Stimulated activated naive CD8-positive, alpha-beta T cell treated with anti-CD3 and anti-CD28 coated beads, Interleukin-15, amount 100 ng/mL, for 72 hours (primary cell): ENCODE measurements at regions not wholly inside any gene's neighbourhood (a gene's known extent, or its start where the extent isn't known, plus 50 kb on each side); places are given as distances from the start of the nearest gene placed in this dataset.

ENCODE experiments used
- ATAC-seq: fragments of 150-1000 bp; cut with Tn5 transposase; 2 replicates; pipeline ENCODE4 v1.10.0; 2021; ENCODE audit warnings: mild to moderate bottlenecking, moderate library complexity
- DNase-seq, 2 donors: peaks; one replicate each; pipeline ENCODE4 v3.0.0; 2021 to 2022
- H3K27ac Mint-ChIP-seq, 2 donors: one replicate each; pipeline ENCODE4 v1.8.0; 2022; ENCODE audit warnings: mild to moderate bottlenecking in 2 of 2, mixed read lengths in 2 of 2, moderate library complexity in 2 of 2
- H3K27me3 Mint-ChIP-seq: one replicate; pipeline ENCODE4 v1.8.0; 2022; ENCODE audit warnings: mixed read lengths
- H3K4me1 Mint-ChIP-seq: one replicate; pipeline ENCODE4 v1.8.0; 2022; ENCODE audit warnings: mild to moderate bottlenecking, mixed read lengths
- H3K4me3 Mint-ChIP-seq, 2 donors: one replicate each; pipeline ENCODE4 v1.8.0; 2022; ENCODE audit warnings: mild to moderate bottlenecking in 2 of 2, mixed read lengths in 2 of 2, moderate library complexity in 1 of 2
- H3K9me3 Mint-ChIP-seq, 2 donors: one replicate each; pipeline ENCODE4 v1.8.0; 2022; ENCODE audit warnings: mixed read lengths in 2 of 2

- Mint-ChIP-seq H3K27me3 (no peaks in the 10 kb centered on the region), H3K4me3 (no peak overlapping the region), H3K4me1 (no peaks in the 10 kb centered on the region), H3K27ac (no peak overlapping the region), H3K9me3 (no peaks in the 10 kb centered on the region)
- no peak for ATAC-seq
- DNase-seq, result no peak
These were observed 95.8 kb downstream of the BDNF start for GRCh38 chr11:27604416-27604815.

DNA sequence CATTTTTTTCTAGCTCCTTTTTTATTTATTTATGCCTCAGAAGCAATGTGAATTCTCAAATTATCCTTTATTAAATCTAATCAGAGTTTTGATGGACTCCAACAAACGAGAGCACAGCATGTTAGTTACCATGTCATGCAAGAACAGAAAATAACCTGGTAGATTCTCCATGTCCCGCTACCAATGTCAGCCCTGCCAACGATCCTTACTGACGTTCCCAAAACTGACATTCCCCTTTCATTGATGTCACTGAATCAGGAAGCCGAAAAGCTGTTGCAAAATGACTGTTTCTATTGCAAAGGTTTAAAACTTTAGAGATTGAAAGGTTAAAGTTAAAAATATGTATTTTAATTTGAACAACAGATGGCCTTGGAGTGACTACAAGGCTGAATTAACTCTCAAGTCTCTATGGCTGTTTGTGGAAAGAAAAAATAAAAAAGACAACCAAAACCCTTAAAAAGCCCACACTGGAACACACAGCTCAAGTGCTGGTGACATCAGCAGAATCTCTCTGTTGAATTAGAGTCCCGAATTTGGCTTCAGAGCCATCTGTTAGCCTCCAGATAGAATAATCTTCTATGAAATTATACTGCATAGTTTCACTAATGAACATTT, 96.8 kb downstream of the BDNF start:
- Mint-ChIP-seq H3K27me3 (no peaks in the 10 kb centered on the region), H3K4me3 (no peak overlapping the region), H3K27ac (no peak overlapping the region), H3K4me1 (no peaks in the 10 kb centered on the region), H3K9me3 (no peaks in the 10 kb centered on the region)
- ATAC-seq, result no peak
- DNase-seq, result no peak

DNA sequence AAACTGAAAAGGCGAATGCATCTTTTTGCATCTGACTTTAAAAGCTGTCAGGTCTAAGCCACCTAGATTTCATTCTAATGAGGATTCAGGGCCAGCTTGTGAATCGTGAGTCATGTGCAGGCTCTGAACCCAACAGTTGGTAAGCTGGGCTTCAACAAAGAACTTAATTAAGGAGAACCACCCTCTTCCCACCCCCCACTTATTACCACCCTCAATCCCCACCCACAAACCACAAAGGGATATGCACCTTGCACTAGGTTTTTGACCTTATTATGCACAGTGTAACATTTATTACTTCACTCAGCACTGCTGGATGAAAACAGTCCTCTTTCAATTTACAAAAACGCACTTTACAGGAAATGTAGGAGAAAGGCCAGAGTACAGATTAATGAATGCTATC, 94.1 kb upstream of the LIN7C start:
- Mint-ChIP-seq H3K9me3 (no peaks in the 10 kb centered on the region), H3K4me3 (no peak overlapping the region), H3K4me1 (no peaks in the 10 kb centered on the region), H3K27ac (no peak overlapping the region), H3K27me3 (no peaks in the 10 kb centered on the region)
- DNase-seq (no peak), ATAC-seq (no peak)

DNA sequence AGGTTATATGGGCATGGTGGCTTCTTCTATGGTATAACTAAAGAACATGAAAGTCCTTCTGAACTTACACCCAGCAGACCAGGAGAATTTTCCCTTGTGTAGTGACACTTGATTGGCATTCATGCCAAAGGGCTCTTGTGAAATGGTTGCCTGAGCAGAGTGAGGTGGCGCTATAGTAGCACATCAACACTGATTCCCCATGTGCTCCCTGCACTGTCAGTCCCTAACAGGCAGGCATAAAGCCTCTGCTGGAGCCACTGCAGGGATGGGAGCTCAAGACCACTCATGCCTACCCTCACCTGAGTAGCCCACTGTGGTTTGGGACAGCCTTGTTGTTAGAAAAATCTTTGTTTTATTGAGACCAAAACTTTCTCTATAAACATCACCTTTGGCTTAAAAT, 92.6 kb upstream of the LIN7C start:
- no peaks in the 10 kb centered on the region for H3K4me1 Mint-ChIP-seq

GRCh38 chr11:27596802-27597201, 90.2 kb upstream of the LIN7C start:
- ATAC-seq (no peak), DNase-seq (no peak)
- no peak overlapping the region for H3K4me3 Mint-ChIP-seq
- no peaks in the 10 kb centered on the region for H3K4me1 Mint-ChIP-seq
- H3K27me3 Mint-ChIP-seq, result no peaks in the 10 kb centered on the region
- H3K9me3 Mint-ChIP-seq, result peaks cover 0 to 5% of the 10 kb centered on the region in 2 donors
- H3K27ac Mint-ChIP-seq, result no peak overlapping the region

More for the DNA sequence above, 92.6 kb upstream of the LIN7C start:
- Mint-ChIP-seq H3K27me3 (no peaks in the 10 kb centered on the region), H3K9me3 (no peaks in the 10 kb centered on the region), H3K27ac (no peak overlapping the region), H3K4me3 (no peak overlapping the region)
- ATAC-seq (no peak), DNase-seq (no peak)

DNA sequence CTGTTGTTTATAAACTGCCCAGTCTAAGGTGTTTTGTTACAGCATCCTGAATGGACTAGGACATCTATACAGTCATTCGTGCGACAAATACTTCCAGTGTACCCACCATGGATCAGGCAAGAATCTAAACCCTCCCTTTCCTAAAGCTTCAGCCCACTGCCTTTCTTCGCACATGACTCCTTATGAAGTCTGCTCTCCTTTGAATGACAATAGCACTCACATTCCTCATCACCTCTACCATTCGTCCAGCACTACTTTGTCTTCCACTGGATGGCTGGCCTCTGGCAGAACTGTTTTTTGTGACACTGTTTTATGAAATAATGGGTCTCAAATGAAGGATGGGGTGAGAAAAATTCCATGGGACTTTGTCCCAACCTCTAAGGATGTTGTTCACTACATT, 89.8 kb upstream of the LIN7C start:
- Mint-ChIP-seq H3K9me3 (peaks cover 0 to 5% of the 10 kb centered on the region in 2 donors), H3K4me1 (no peaks in the 10 kb centered on the region), H3K27me3 (no peaks in the 10 kb centered on the region)

GRCh38 chr11:27592098-27592780, 85.7 kb upstream of the LIN7C start:
- no peak for DNase-seq
- H3K27me3 Mint-ChIP-seq, result no peaks in the 10 kb centered on the region
- H3K4me1 Mint-ChIP-seq, result no peaks in the 10 kb centered on the region
- H3K9me3 Mint-ChIP-seq, result peaks cover 5% of the 10 kb centered on the region in 2 donors
- no peak overlapping the region for H3K4me3 Mint-ChIP-seq
- no peak overlapping the region for H3K27ac Mint-ChIP-seq
- ATAC-seq, result no peak

More for the DNA sequence above, 89.8 kb upstream of the LIN7C start:
- Mint-ChIP-seq H3K4me3 (no peak overlapping the region), H3K27ac (no peak overlapping the region)
- ATAC-seq (no peak), DNase-seq (no peak)

GRCh38 chr11:27582621-27583020, 76.1 kb upstream of the LIN7C start:
- H3K27ac Mint-ChIP-seq, result no peak overlapping the region
- H3K4me1 Mint-ChIP-seq, result no peaks in the 10 kb centered on the region
- DNase-seq, result no peak
- H3K27me3 Mint-ChIP-seq, result no peaks in the 10 kb centered on the region
- no peak overlapping the region for H3K4me3 Mint-ChIP-seq
- ATAC-seq, result no peak
- no peaks in the 10 kb centered on the region for H3K9me3 Mint-ChIP-seq

- no peak for ATAC-seq
- no peak for DNase-seq
- Mint-ChIP-seq H3K4me3 (no peak overlapping the region), H3K27ac (no peak overlapping the region), H3K4me1 (no peaks in the 10 kb centered on the region), H3K9me3 (peaks cover 0 to 5% of the 10 kb centered on the region in 2 donors), H3K27me3 (no peaks in the 10 kb centered on the region)
These were observed 67.8 kb upstream of the LIN7C start for GRCh38 chr11:27574342-27574741.

DNA sequence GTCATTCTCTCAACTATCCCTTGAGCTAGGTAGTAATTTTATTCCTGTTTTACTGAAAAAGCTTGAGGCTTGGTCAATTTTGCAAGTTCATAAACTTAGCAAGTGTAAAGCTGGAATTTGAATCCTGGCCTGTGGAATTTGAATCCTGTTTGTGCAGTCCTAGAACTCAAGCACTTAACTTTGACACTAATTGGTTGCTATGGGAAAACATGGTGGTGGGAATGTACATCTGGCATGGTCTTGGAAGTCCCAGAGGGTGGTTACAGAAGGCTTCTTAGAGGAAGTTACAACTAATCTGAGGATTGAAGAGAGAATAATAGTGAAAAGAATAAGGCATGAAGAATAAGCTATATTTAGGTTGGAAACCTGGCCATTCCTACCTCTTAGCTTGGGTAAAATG, 66.5 kb upstream of the LIN7C start:
- DNase-seq, result no peak
- no peak overlapping the region for H3K27ac Mint-ChIP-seq
- H3K27me3 Mint-ChIP-seq, result no peaks in the 10 kb centered on the region
- H3K9me3 Mint-ChIP-seq, result peaks cover 0 to 5% of the 10 kb centered on the region in 2 donors
- no peak overlapping the region for H3K4me3 Mint-ChIP-seq
- no peaks in the 10 kb centered on the region for H3K4me1 Mint-ChIP-seq
- no peak for ATAC-seq

DNA sequence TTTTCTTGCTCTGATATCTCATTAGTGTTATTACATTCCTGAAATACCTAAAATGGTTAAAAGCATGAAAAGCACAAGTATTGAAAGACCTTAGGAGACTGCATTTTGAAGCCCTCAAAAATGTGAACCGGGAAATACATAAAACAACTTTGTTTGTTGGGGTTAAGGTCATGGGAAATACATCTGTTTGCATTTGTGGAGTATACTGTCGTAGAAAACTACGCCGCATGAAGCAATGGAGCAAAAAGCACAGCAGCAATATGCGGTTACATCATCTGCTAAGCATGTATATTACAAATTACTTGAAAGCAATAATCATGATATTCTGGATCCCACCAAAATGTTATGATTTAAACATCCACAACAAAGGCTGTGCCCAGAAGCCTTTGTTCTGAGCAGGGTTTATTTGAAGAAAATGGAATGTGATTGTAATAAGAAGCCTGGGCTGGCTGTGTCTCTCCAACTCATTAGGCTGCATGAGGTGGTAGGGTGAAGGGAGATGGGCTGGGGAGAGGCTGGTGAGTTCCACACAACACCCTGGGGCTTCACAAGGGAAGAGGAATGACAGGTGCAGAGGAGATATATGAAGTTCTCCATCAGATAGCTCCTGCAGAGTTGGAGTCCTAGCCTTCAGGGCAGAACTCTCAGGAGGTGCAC, 64.7 kb upstream of the LIN7C start:
- Mint-ChIP-seq H3K27me3 (no peaks in the 10 kb centered on the region), H3K9me3 (peaks cover 0 to 5% of the 10 kb centered on the region in 2 donors), H3K27ac (no peak overlapping the region), H3K4me1 (no peaks in the 10 kb centered on the region), H3K4me3 (no peak overlapping the region)
- no peak for DNase-seq
- no peak for ATAC-seq

- DNase-seq, result no peak
- H3K27me3 Mint-ChIP-seq, result no peaks in the 10 kb centered on the region
These were observed 64.0 kb upstream of the LIN7C start for GRCh38 chr11:27570542-27570941.

DNA sequence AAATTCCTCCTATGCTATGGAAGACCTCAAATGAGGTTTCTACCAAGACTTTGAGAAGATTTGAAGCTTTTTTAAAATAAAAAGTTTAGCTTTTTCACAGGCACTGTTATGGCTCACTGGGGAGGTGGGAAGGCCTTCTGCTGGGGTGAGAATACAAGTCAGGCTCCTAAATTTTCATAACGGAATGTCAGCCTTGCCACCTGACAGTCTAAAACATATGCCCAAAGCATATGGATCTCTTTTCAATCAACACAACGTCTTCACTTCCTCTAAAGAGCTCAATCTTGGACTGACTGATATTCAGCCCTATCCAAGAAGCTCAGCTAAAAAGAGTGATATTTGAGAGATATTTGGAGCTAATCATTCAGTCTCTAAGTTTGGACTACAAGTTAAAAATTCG, 57.1 kb upstream of the LIN7C start:
- Mint-ChIP-seq H3K4me1 (no peaks in the 10 kb centered on the region), H3K27me3 (no peaks in the 10 kb centered on the region), H3K9me3 (no peaks in the 10 kb centered on the region), H3K27ac (peak overlapping the region in 1 of 2 donors; percentile 15), H3K4me3 (no peak overlapping the region)
- ATAC-seq (no peak), DNase-seq (no peak)

More at GRCh38 chr11:27570542-27570941, 64.0 kb upstream of the LIN7C start:
- ATAC-seq, result no peak
- Mint-ChIP-seq H3K9me3 (peaks cover 0 to 5% of the 10 kb centered on the region in 2 donors), H3K4me1 (no peaks in the 10 kb centered on the region), H3K4me3 (no peak overlapping the region), H3K27ac (no peak overlapping the region)

- no peak overlapping the region for H3K27ac Mint-ChIP-seq
- no peaks in the 10 kb centered on the region for H3K9me3 Mint-ChIP-seq
- DNase-seq (no peak), ATAC-seq (no peak)
- no peaks in the 10 kb centered on the region for H3K27me3 Mint-ChIP-seq
- no peak overlapping the region for H3K4me3 Mint-ChIP-seq
- no peaks in the 10 kb centered on the region for H3K4me1 Mint-ChIP-seq
These were observed 56.6 kb upstream of the LIN7C start for GRCh38 chr11:27563201-27563600.

DNA sequence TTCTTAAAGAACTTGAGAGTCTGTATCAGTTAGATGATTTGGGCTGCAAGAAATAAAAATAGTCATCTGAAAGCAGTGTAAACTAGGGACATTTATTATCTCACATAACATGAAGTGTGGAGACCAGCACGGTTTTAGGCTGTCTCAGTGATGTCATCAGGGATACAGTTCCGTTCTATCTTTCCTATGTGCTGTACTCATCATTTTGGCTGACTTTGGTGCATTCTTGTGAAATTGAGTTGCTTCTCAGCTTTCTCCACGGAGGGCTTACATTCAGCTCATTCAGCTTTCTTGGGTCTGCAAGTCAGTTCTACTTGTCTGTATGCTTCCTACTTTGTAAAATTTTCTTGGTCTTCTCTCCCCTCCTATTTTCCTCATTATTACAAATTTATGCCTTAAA, 51.8 kb upstream of the LIN7C start:
- Mint-ChIP-seq H3K27me3 (no peaks in the 10 kb centered on the region), H3K4me3 (no peak overlapping the region), H3K27ac (no peak overlapping the region), H3K9me3 (no peaks in the 10 kb centered on the region), H3K4me1 (no peaks in the 10 kb centered on the region)
- ATAC-seq (no peak), DNase-seq (no peak)

DNA sequence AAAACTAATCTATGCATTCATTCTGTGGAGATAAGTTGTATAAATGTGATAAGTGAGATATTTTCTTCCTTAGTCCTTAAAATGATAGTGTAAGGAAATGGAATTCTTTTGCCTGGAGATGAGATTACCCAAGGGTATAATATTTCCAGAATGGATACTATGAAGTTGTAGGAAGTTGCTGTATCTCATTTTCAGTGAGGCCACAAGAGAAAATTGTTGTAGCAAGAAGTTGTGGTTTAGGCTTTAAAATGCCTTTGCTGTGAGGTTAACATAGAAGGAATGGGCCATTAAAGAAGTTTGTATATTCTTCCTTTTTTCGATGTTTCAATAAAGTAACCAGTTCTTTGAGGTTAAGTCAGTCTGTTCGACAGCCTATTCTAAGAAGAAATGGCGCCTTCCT, 50.7 kb upstream of the LIN7C start:
- H3K9me3 Mint-ChIP-seq, result no peaks in the 10 kb centered on the region
- H3K4me1 Mint-ChIP-seq, result no peaks in the 10 kb centered on the region
- no peak overlapping the region for H3K27ac Mint-ChIP-seq
- no peak overlapping the region for H3K4me3 Mint-ChIP-seq
- no peaks in the 10 kb centered on the region for H3K27me3 Mint-ChIP-seq
- DNase-seq, result no peak
- ATAC-seq, result no peak
